H9 (cell line): ENCODE measurements at regions not wholly inside any gene's neighbourhood (a gene's known extent, or its start where the extent isn't known, plus 50 kb on each side); places are given as distances from the start of the nearest gene placed in this dataset.

ENCODE experiments used
- DNase-seq: peaks from one replicate; pipeline ENCODE4 v3.0.0-alpha.2; 2017
- H2AFZ ChIP-seq: one replicate; pipeline ENCODE4 v1.6.1; 2013; ENCODE audit warnings: mild to moderate bottlenecking, low read length, control low read depth, moderate library complexity
- H2AK5ac ChIP-seq: 2 replicates; pipeline ENCODE4 v1.6.1; 2013; ENCODE audit warnings: low read length, control low read depth, mixed read lengths; ENCODE audit not compliant: insufficient read length
- H2BK120ac ChIP-seq: one replicate; pipeline ENCODE4 v1.6.1; 2013; ENCODE audit warnings: low read depth, mild to moderate bottlenecking, low read length, control low read depth, inconsistent platforms; ENCODE audit not compliant: poor library complexity, severe bottlenecking
- H2BK12ac ChIP-seq: 2 replicates; pipeline ENCODE4 v1.6.1; 2013; ENCODE audit warnings: low read length, control low read depth, mixed read lengths, low read depth; ENCODE audit not compliant: insufficient read length
- H2BK15ac ChIP-seq: 2 replicates; pipeline ENCODE4 v1.6.1; 2013; ENCODE audit warnings: low read depth, low read length, control low read depth
- H2BK20ac ChIP-seq: one replicate; pipeline ENCODE4 v1.6.1; 2013; ENCODE audit warnings: low read depth, mild to moderate bottlenecking, low read length, control low read depth, inconsistent platforms; ENCODE audit not compliant: poor library complexity, severe bottlenecking
- H2BK5ac ChIP-seq: 2 replicates; pipeline ENCODE4 v1.6.1; 2013; ENCODE audit warnings: low read length, control low read depth, mixed read lengths; ENCODE audit not compliant: insufficient read length
- H3K14ac ChIP-seq: 2 replicates; pipeline ENCODE4 v1.6.1; 2013; ENCODE audit warnings: low read length, control low read depth; ENCODE audit not compliant: insufficient read depth
- H3K18ac ChIP-seq: 2 replicates; pipeline ENCODE4 v1.6.1; 2013; ENCODE audit warnings: low read depth, mild to moderate bottlenecking, mixed read lengths, low read length, control low read depth; ENCODE audit not compliant: insufficient read length
- H3K23ac ChIP-seq: 2 replicates; pipeline ENCODE4 v1.6.1; 2013; ENCODE audit warnings: low read length, control low read depth, mixed read lengths, low read depth; ENCODE audit not compliant: insufficient read length
- H3K23me2 ChIP-seq: 2 replicates; pipeline ENCODE4 v1.6.1; 2013; ENCODE audit warnings: low read depth, mild to moderate bottlenecking, mixed read lengths, low read length, control low read depth; ENCODE audit not compliant: insufficient read length, poor library complexity, severe bottlenecking
- H3K27ac ChIP-seq: 2 replicates; pipeline ENCODE4 v1.5.1; 2013; ENCODE audit warnings: low read length, control low read depth, mixed read lengths, low read depth; ENCODE audit not compliant: insufficient read length
- H3K27me3 ChIP-seq: 2 replicates; pipeline ENCODE4 v1.6.1; 2013; ENCODE audit warnings: low read length, control low read depth, inconsistent platforms; ENCODE audit not compliant: insufficient read depth
- H3K4ac ChIP-seq: 2 replicates; pipeline ENCODE4 v1.6.1; 2013; ENCODE audit warnings: low read depth, mild to moderate bottlenecking, control low read depth, inconsistent platforms, low read length, moderate library complexity
- H3K4me1 ChIP-seq: 2 replicates; pipeline ENCODE4 v1.6.1; 2013; ENCODE audit warnings: low read length, control low read depth, inconsistent platforms; ENCODE audit not compliant: insufficient read depth
- H3K4me2 ChIP-seq: 2 replicates; pipeline ENCODE4 v1.6.1; 2013; ENCODE audit warnings: low read length, control low read depth, mixed read lengths; ENCODE audit not compliant: insufficient read length, insufficient read depth
- H3K56ac ChIP-seq: 2 replicates; pipeline ENCODE4 v1.6.1; 2013; ENCODE audit warnings: low read depth, mild to moderate bottlenecking, mixed read lengths, low read length, control low read depth; ENCODE audit not compliant: insufficient read length
- H3K79me1 ChIP-seq: 2 replicates; pipeline ENCODE4 v1.6.1; 2013; ENCODE audit warnings: low read depth, mild to moderate bottlenecking, moderate library complexity, low read length, control low read depth, inconsistent platforms; ENCODE audit not compliant: insufficient read depth, poor library complexity, severe bottlenecking
- H3K79me2 ChIP-seq: 2 replicates; pipeline ENCODE4 v1.6.1; 2013; ENCODE audit warnings: low read length, control low read depth, inconsistent platforms; ENCODE audit not compliant: insufficient read depth
- H3K9ac ChIP-seq: 2 replicates; pipeline ENCODE4 v1.6.1; 2013; ENCODE audit warnings: low read length, control low read depth, mixed read lengths; ENCODE audit not compliant: insufficient read length; ENCODE audit errors: extremely low read depth
- H3K9me3 ChIP-seq: one replicate; pipeline ENCODE4 v1.6.1; 2013; ENCODE audit warnings: low read depth, low read length, inconsistent platforms; ENCODE audit not compliant: control insufficient read depth
- H3T11ph ChIP-seq: one replicate; pipeline ENCODE4 v1.6.1; 2013; ENCODE audit warnings: mild to moderate bottlenecking, low read length, control low read depth, inconsistent platforms
- H4K20me1 ChIP-seq: one replicate; pipeline ENCODE4 v1.6.1; 2013; ENCODE audit not compliant: control insufficient read depth, insufficient read length, insufficient read depth
- H4K5ac ChIP-seq: 2 replicates; pipeline ENCODE4 v1.6.1; 2013; ENCODE audit warnings: low read depth, mild to moderate bottlenecking, mixed read lengths, low read length, control low read depth; ENCODE audit not compliant: insufficient read length
- H4K8ac ChIP-seq: replicated peaks from 2 replicates; pipeline ENCODE4 v1.6.1; 2013; ENCODE audit warnings: low read length, control low read depth, mixed read lengths, low read depth; ENCODE audit not compliant: insufficient read length
- H4K91ac ChIP-seq: 2 replicates; pipeline ENCODE4 v1.6.1; 2013; ENCODE audit warnings: low read depth, mild to moderate bottlenecking, moderate library complexity, mixed read lengths, low read length, control low read depth; ENCODE audit not compliant: insufficient read length
- H3K27ac Mint-ChIP-seq, 3 experiments: 2 replicates in 2 of 3; 3 replicates in 1 of 3; pipeline ENCODE4 v1.8.0; 2020 to 2021; ENCODE audit warnings: mixed read lengths in 3 of 3, mild to moderate bottlenecking in 1 of 3, moderate library complexity in 1 of 3
- H3K27me3 Mint-ChIP-seq: 2 replicates; pipeline ENCODE4 v1.8.0; 2021; ENCODE audit warnings: low read depth, mild to moderate bottlenecking, moderate library complexity, mixed read lengths
- H3K36me3 Mint-ChIP-seq, 3 experiments: 2 replicates in 2 of 3; 3 replicates in 1 of 3; pipeline ENCODE4 v1.8.0; 2020 to 2021; ENCODE audit warnings: low read depth in 3 of 3, mixed read lengths in 3 of 3; ENCODE audit not compliant: insufficient read depth in 1 of 3
- H3K4me1 Mint-ChIP-seq, 2 experiments: 2 replicates each; pipeline ENCODE4 v1.8.0; 2020; ENCODE audit warnings: mixed read lengths in 2 of 2
- H3K4me3 Mint-ChIP-seq, 2 experiments: 2 replicates in 1 of 2; 3 replicates in 1 of 2; pipeline ENCODE4 v1.8.0; 2020 to 2021; ENCODE audit warnings: mild to moderate bottlenecking in 2 of 2, mixed read lengths in 2 of 2, moderate library complexity in 1 of 2
- H3K9me3 Mint-ChIP-seq, 2 experiments: 2 replicates in 1 of 2; 3 replicates in 1 of 2; pipeline ENCODE4 v1.8.0; 2020; ENCODE audit warnings: mild to moderate bottlenecking in 2 of 2, mixed read lengths in 2 of 2, moderate library complexity in 1 of 2
- WGBS: extraction: QIAGEN DNeasy Blood & Tissue Kit; methylation state at CpG from one replicate; pipeline ENCODE4 v1.1.7; 2013; ENCODE audit warnings: missing lambda C conversion rate, low lambda C conversion rate, mixed read lengths; ENCODE audit not compliant: insufficient read length; ENCODE audit errors: extremely low coverage; 5-methylcytosine and 5-hydroxymethylcytosine counted together
- TF ChIP-seq, protein P1 (sequence below): fragments of 200-600 bp; sonication (generic); conservative IDR thresholded peaks from 3 replicates; pipeline ENCODE4 v1.8.0; 2021; ENCODE audit warnings: antibody characterized with exemption, mild to moderate bottlenecking

DNA sequence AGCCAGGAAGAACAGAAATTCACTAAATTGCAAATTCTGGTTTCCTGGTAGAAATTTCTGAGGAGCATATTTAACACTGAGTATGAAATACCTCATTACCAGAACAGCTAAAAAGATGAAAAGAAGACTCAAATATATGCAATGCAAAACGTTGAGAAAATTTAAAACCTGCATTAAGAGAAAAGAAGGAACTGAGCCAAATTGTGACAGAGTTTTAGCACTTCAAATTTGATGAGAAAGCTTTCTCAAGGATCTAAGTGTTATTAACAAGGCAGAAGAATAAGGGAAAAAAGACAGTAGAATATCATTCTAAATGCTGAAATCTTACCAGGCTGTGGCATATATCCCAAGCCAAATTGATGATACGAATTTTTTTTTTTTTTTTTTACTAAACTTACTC is 443.0 kb downstream of the COL12A1 start:
- Histone ChIP-seq H3K4me2 (no peak overlapping the region), H2BK120ac (no peak overlapping the region), H3K9ac (no peak overlapping the region), H4K5ac (no peak overlapping the region), H3K9me3 (no peaks in the 10 kb centered on the region), H3K18ac (no peak overlapping the region), H3K14ac (no peak overlapping the region), H2AK5ac (no peak overlapping the region), H2BK5ac (no peak overlapping the region), H2AFZ (no peak overlapping the region), H3K27ac (no peak overlapping the region), H2BK12ac (no peak overlapping the region), H3K56ac (no peak overlapping the region), H2BK20ac (no peak overlapping the region), H4K8ac (no peak overlapping the region), H3K4me1 (no peaks in the 10 kb centered on the region), H3K27me3 (no peaks in the 10 kb centered on the region), H4K20me1 (no peaks in the 10 kb centered on the region), H3K23ac (no peak overlapping the region), H3K4ac (no peak overlapping the region), H3K23me2 (no peaks in the 10 kb centered on the region), H3K79me2 (no peaks in the 10 kb centered on the region), H2BK15ac (no peak overlapping the region), H3K79me1 (no peaks in the 10 kb centered on the region), H3T11ph (no peak overlapping the region), H4K91ac (no peak overlapping the region)
- Mint-ChIP-seq H3K36me3 (no peaks in the 10 kb centered on the region), H3K27me3 (no peaks in the 10 kb centered on the region), H3K4me3 (no peak overlapping the region), H3K4me1 (no peaks in the 10 kb centered on the region), H3K9me3 (no peaks in the 10 kb centered on the region), H3K27ac (no peak overlapping the region)
- TF ChIP-seq, protein P1, sequence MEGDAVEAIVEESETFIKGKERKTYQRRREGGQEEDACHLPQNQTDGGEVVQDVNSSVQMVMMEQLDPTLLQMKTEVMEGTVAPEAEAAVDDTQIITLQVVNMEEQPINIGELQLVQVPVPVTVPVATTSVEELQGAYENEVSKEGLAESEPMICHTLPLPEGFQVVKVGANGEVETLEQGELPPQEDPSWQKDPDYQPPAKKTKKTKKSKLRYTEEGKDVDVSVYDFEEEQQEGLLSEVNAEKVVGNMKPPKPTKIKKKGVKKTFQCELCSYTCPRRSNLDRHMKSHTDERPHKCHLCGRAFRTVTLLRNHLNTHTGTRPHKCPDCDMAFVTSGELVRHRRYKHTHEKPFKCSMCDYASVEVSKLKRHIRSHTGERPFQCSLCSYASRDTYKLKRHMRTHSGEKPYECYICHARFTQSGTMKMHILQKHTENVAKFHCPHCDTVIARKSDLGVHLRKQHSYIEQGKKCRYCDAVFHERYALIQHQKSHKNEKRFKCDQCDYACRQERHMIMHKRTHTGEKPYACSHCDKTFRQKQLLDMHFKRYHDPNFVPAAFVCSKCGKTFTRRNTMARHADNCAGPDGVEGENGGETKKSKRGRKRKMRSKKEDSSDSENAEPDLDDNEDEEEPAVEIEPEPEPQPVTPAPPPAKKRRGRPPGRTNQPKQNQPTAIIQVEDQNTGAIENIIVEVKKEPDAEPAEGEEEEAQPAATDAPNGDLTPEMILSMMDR: no peak
- DNase-seq: no peak
- WGBS: no CpG with 5 or more reads among the region's 2 CpGs
